H1 (cell line): ENCODE measurements at regions not wholly inside any gene's neighbourhood (a gene's known extent, or its start where the extent isn't known, plus 50 kb on each side); places are given as distances from the start of the nearest gene placed in this dataset.

Experiments used
- CTCF ChIA-PET: fragments of 300-600 bp; sonication (Branson Sonifier 250); formaldehyde crosslinking; loops from one replicate; lab custom pipeline; 2021; ENCODE audit not compliant: partially characterized antibody; lab: Charles Lee
- POLR2A ChIA-PET: fragments of 300-600 bp; sonication (Branson Sonifier 250); formaldehyde crosslinking; loops from one replicate; lab custom pipeline; 2021; ENCODE audit warnings: inconsistent platforms; ENCODE audit not compliant: partially characterized antibody; lab: Charles Lee
- DNase-seq, 2 experiments: peaks; one replicate each; pipeline versions ENCODE4 v3.0.0 to v3.0.0-alpha.2; 2010 to 2022; ENCODE audit warnings: low spot score in 2 of 2, low read depth in 1 of 2, mixed read lengths in 1 of 2
- FAIRE-seq: peaks from 2 replicates; lab custom pipeline; 2011; peaks lifted over from hg19 to GRCh38; lab: Jason Lieb, UNC
- H2AFZ ChIP-seq: 2 replicates; pipeline ENCODE4 v1.8.1; 2012; ENCODE audit warnings: low read length, inconsistent platforms
- H2AK5ac ChIP-seq: 2 replicates; pipeline ENCODE4 v1.6.1; 2013; ENCODE audit warnings: low read depth, low read length
- H2BK120ac ChIP-seq: replicated peaks from 2 replicates; pipeline ENCODE3; 2013; ENCODE audit warnings: low read depth, low read length, inconsistent platforms
- H2BK12ac ChIP-seq: 2 replicates; pipeline ENCODE4 v1.6.1; 2013; ENCODE audit warnings: low read depth, low read length
- H2BK15ac ChIP-seq: 2 replicates; pipeline ENCODE4 v1.6.1; 2013; ENCODE audit warnings: low read length
- H2BK20ac ChIP-seq: 2 replicates; pipeline ENCODE4 v1.6.1; 2013; ENCODE audit warnings: low read length
- H2BK5ac ChIP-seq: 2 replicates; pipeline ENCODE4 v1.6.1; 2013; ENCODE audit warnings: low read depth, low read length
- H3K14ac ChIP-seq: 2 replicates; pipeline ENCODE4 v1.6.1; 2013; ENCODE audit warnings: inconsistent platforms; ENCODE audit not compliant: insufficient read length
- H3K18ac ChIP-seq: 2 replicates; pipeline ENCODE4 v1.6.1; 2013; ENCODE audit warnings: low read length; ENCODE audit errors: extremely low read depth
- H3K23ac ChIP-seq: 2 replicates; pipeline ENCODE4 v1.6.1; 2013; ENCODE audit warnings: inconsistent platforms; ENCODE audit not compliant: insufficient read length
- H3K23me2 ChIP-seq: 2 replicates; pipeline ENCODE4 v1.6.1; 2013; ENCODE audit warnings: low read depth, low read length
- H3K27ac ChIP-seq: 2 replicates; pipeline ENCODE4 v1.6.1; 2011; ENCODE audit warnings: low read depth, low read length, inconsistent platforms
- H3K27me3 ChIP-seq, 4 experiments: replicated peaks in 1 of 4; 1 replicate in 1 of 4; 2 replicates in 3 of 4; pipeline versions ENCODE4 v1.6.1 to v1.8.1; 2011 to 2013; ENCODE audit warnings: low read length in 3 of 4, mild to moderate bottlenecking in 3 of 4, inconsistent platforms in 2 of 4, mixed read lengths in 2 of 4, moderate library complexity in 1 of 4; ENCODE audit not compliant: control insufficient read depth in 3 of 4, insufficient read depth in 3 of 4; ENCODE audit errors: extremely low read depth in 1 of 4
- H3K36me3 ChIP-seq, 4 experiments: 2 replicates each; pipeline versions ENCODE4 v1.6.1 to v1.8.1; 2011 to 2013; ENCODE audit warnings: mild to moderate bottlenecking in 4 of 4, low read length in 3 of 4, moderate library complexity in 2 of 4, control low read depth in 1 of 4, inconsistent platforms in 1 of 4; ENCODE audit not compliant: insufficient read depth in 4 of 4, control insufficient read depth in 2 of 4
- H3K4ac ChIP-seq: replicated peaks from 2 replicates; pipeline ENCODE3; 2013; ENCODE audit warnings: low read length, low read depth, mixed read lengths, inconsistent platforms; ENCODE audit not compliant: insufficient read length
- H3K4me1 ChIP-seq, 4 experiments: replicated peaks in 1 of 4; 1 replicate in 1 of 4; 2 replicates in 3 of 4; pipeline versions ENCODE4 v1.6.1 to v1.8.1; 2011 to 2013; ENCODE audit warnings: low read length in 3 of 4, inconsistent platforms in 2 of 4, mixed read lengths in 1 of 4; ENCODE audit not compliant: insufficient read depth in 4 of 4, control insufficient read depth in 3 of 4
- H3K4me2 ChIP-seq, 2 experiments: 2 replicates each; pipeline versions ENCODE4 v1.6.1 to v1.8.1; 2011 to 2013; ENCODE audit warnings: low read depth in 2 of 2, low read length in 2 of 2, control low read depth in 1 of 2, inconsistent platforms in 1 of 2, mild to moderate bottlenecking in 1 of 2; ENCODE audit not compliant: insufficient read depth in 1 of 2
- H3K4me3 ChIP-seq, 4 experiments: fragments of 200-600, 300-600 bp in 1 of 4; sonication (generic), shearing (Covaris generic), sonication (Bioruptor Twin) in 1 of 4; 2 replicates each; pipeline versions ENCODE4 v1.5.1 to v1.8.1; 2011 to 2016; ENCODE audit warnings: low read length in 4 of 4, low read depth in 3 of 4, control low read depth in 2 of 4, inconsistent platforms in 2 of 4, mild to moderate bottlenecking in 2 of 4, mixed read lengths in 1 of 4, moderate library complexity in 1 of 4; ENCODE audit not compliant: insufficient read depth in 2 of 4; ENCODE audit errors: extremely low read depth in 1 of 4
- H3K56ac ChIP-seq: replicated peaks from 2 replicates; pipeline ENCODE3; 2013; ENCODE audit warnings: low read depth, mild to moderate bottlenecking, mixed read lengths, low read length, inconsistent platforms; ENCODE audit not compliant: insufficient read length
- H3K79me1 ChIP-seq: 2 replicates; pipeline ENCODE4 v1.6.1; 2013; ENCODE audit warnings: low read depth, low read length, control low read depth
- H3K79me2 ChIP-seq, 2 experiments: 2 replicates each; pipeline versions ENCODE4 v1.6.1 to v1.8.1; 2012 to 2013; ENCODE audit warnings: low read length in 2 of 2, mild to moderate bottlenecking in 2 of 2, inconsistent platforms in 1 of 2; ENCODE audit not compliant: insufficient read depth in 2 of 2, control insufficient read depth in 1 of 2
- H3K9ac ChIP-seq, 4 experiments: replicated peaks in 1 of 4; 1 replicate in 1 of 4; 2 replicates in 3 of 4; pipeline versions ENCODE4 v1.6.1 to v1.8.1; 2011 to 2013; ENCODE audit warnings: low read depth in 3 of 4, low read length in 3 of 4, control low read depth in 2 of 4, mild to moderate bottlenecking in 2 of 4, moderate library complexity in 2 of 4, inconsistent platforms in 1 of 4; ENCODE audit errors: extremely low read depth in 1 of 4
- H3K9me3 ChIP-seq, 2 experiments: 2 replicates each; pipeline versions ENCODE4 v1.6.1 to v1.8.1; 2012 to 2013; ENCODE audit warnings: mild to moderate bottlenecking in 2 of 2, moderate library complexity in 2 of 2, control low read depth in 1 of 2, inconsistent platforms in 1 of 2, low read depth in 1 of 2, low read length in 1 of 2, mixed read lengths in 1 of 2; ENCODE audit not compliant: insufficient read depth in 2 of 2
- H4K20me1 ChIP-seq, 2 experiments: replicated peaks in 1 of 2; 2 replicates each; pipeline versions ENCODE3 to v1.8.1; 2011 to 2013; ENCODE audit warnings: inconsistent platforms in 2 of 2, low read length in 2 of 2, mild to moderate bottlenecking in 1 of 2; ENCODE audit not compliant: insufficient read depth in 2 of 2, control insufficient read depth in 1 of 2
- H4K5ac ChIP-seq: 2 replicates; pipeline ENCODE4 v1.6.1; 2013; ENCODE audit warnings: low read length, low read depth, mixed read lengths, inconsistent platforms; ENCODE audit not compliant: insufficient read length
- H4K8ac ChIP-seq: 2 replicates; pipeline ENCODE4 v1.8.0; 2013; ENCODE audit warnings: mild to moderate bottlenecking, moderate library complexity, low read length, inconsistent platforms; ENCODE audit not compliant: insufficient read depth; ENCODE audit errors: extremely low read depth
- H4K91ac ChIP-seq: replicated peaks from 2 replicates; pipeline ENCODE3; 2013; ENCODE audit warnings: low read length, mixed read lengths, inconsistent platforms; ENCODE audit not compliant: insufficient read length
- BRCA1 ChIP-seq: IDR thresholded peaks from 2 replicates; pipeline ENCODE4 v1.6.1; 2012; ENCODE audit warnings: low read depth, low read length, improper control_type of control experiment
- EP300 ChIP-seq, 2 experiments: IDR thresholded peaks; 1 replicate in 1 of 2; 2 replicates in 1 of 2; pipeline ENCODE4 v1.6.1; 2011 to 2012; ENCODE audit warnings: low read depth in 2 of 2, low read length in 2 of 2, mild to moderate bottlenecking in 2 of 2, borderline replicate concordance in 1 of 2, inconsistent platforms in 1 of 2, moderate library complexity in 1 of 2
- GABPA ChIP-seq: IDR thresholded peaks from 2 replicates; pipeline ENCODE4 v1.6.1; 2011; ENCODE audit warnings: mild to moderate bottlenecking, low read length, moderate library complexity, borderline replicate concordance; ENCODE audit not compliant: insufficient read depth
- HDAC6 ChIP-seq: IDR thresholded peaks from one replicate; pipeline ENCODE4 v1.7.1; 2012; ENCODE audit warnings: low read depth, mild to moderate bottlenecking, inconsistent platforms, low read length, moderate library complexity
- JUN ChIP-seq: IDR thresholded peaks from 2 replicates; pipeline ENCODE4 v1.6.1; 2011; ENCODE audit warnings: low read depth, mild to moderate bottlenecking, improper control_type of control experiment, low read length
- KDM4A ChIP-seq: IDR thresholded peaks from one replicate; pipeline ENCODE4 v1.7.1; 2012; ENCODE audit warnings: low read depth, mild to moderate bottlenecking, moderate library complexity, low read length, inconsistent platforms; ENCODE audit not compliant: severe bottlenecking
- MAX ChIP-seq: IDR thresholded peaks from 2 replicates; pipeline ENCODE4 v1.6.1; 2012; ENCODE audit warnings: inconsistent platforms
- RBBP5 ChIP-seq: IDR thresholded peaks from 2 replicates; pipeline ENCODE4 v1.7.1; 2012; ENCODE audit warnings: low read depth, mild to moderate bottlenecking, inconsistent platforms, low read length, moderate library complexity, borderline replicate concordance
- RNF2 ChIP-seq: fragments of 200-900, 300-1000 bp; sonication (generic); IDR thresholded peaks from 2 replicates; pipeline ENCODE4 v1.7.1; 2016; ENCODE audit warnings: borderline replicate concordance, low read depth, mild to moderate bottlenecking, antibody characterized with exemption, low read length; ENCODE audit not compliant: poor library complexity, severe bottlenecking; ENCODE audit errors: missing control alignments
- RXRA ChIP-seq: IDR thresholded peaks from 2 replicates; pipeline ENCODE4 v1.6.1; 2011; ENCODE audit warnings: low read depth, mild to moderate bottlenecking, low read length, moderate library complexity; ENCODE audit not compliant: insufficient read depth
- SAP30 ChIP-seq: fragments of 300-600 bp; sonication (generic); IDR thresholded peaks from 2 replicates; pipeline ENCODE4 v1.7.1; 2012; ENCODE audit warnings: low read length, moderate library complexity, mild to moderate bottlenecking, inconsistent platforms; ENCODE audit not compliant: insufficient read depth, insufficient replicate concordance
- SIRT6 ChIP-seq: IDR thresholded peaks from one replicate; pipeline ENCODE4 v1.7.1; 2012; ENCODE audit warnings: low read length, inconsistent platforms
- SP1 ChIP-seq: IDR thresholded peaks from 2 replicates; pipeline ENCODE4 v1.6.1; 2011; ENCODE audit warnings: low read depth, low read length
- SP4 ChIP-seq: IDR thresholded peaks from 2 replicates; pipeline ENCODE4 v1.6.1; 2012; ENCODE audit warnings: low read length, inconsistent platforms
- TAF1 ChIP-seq: IDR thresholded peaks from 2 replicates; pipeline ENCODE4 v1.6.1; 2011; ENCODE audit warnings: mild to moderate bottlenecking, low read depth, low read length
- WGBS, 2 experiments: shearing (Covaris generic) in 1 of 2; methylation state at CpG; one replicate each; pipeline versions ENCODE4 v1.1.6 to v1.1.7; 2013 to 2015; ENCODE audit warnings: low lambda C conversion rate in 2 of 2, mixed read lengths in 2 of 2, inconsistent platforms in 1 of 2, low coverage in 1 of 2, missing lambda C conversion rate in 1 of 2; ENCODE audit not compliant: insufficient replicate concordance in 2 of 2, insufficient coverage in 1 of 2, insufficient read length in 1 of 2; ENCODE audit errors: extremely low coverage in 1 of 2, missing lambda C conversion rate in 1 of 2; 5-methylcytosine and 5-hydroxymethylcytosine counted together

GRCh38 chr17:72504783-72505182 is 384.0 kb downstream of the SOX9 start:
- Histone ChIP-seq H4K5ac (no peak overlapping the region), H3K9me3 (no peaks in the 10 kb centered on the region), H3K4me1 (peaks cover 0 to 14% (median 8%) of the 10 kb centered on the region in 4 experiments), H2BK15ac (no peak overlapping the region), H4K91ac (no peak overlapping the region), H3K56ac (no peak overlapping the region), H3K18ac (no peak overlapping the region), H3K27ac (no peak overlapping the region), H3K14ac (no peak overlapping the region), H2BK5ac (no peak overlapping the region), H3K9ac (no peak overlapping the region), H4K8ac (no peak overlapping the region), H2BK120ac (no peak overlapping the region), H3K4me3 (no peak overlapping the region), H3K79me1 (no peaks in the 10 kb centered on the region), H2AK5ac (no peak overlapping the region), H3K4ac (no peak overlapping the region), H2AFZ (no peak overlapping the region), H3K23ac (no peak overlapping the region), H3K36me3 (no peaks in the 10 kb centered on the region), H3K79me2 (no peaks in the 10 kb centered on the region), H3K27me3 (no peaks in the 10 kb centered on the region), H3K23me2 (no peaks in the 10 kb centered on the region), H2BK20ac (no peak overlapping the region), H2BK12ac (no peak overlapping the region), H3K4me2 (no peak overlapping the region), H4K20me1 (no peaks in the 10 kb centered on the region)
- ChIA-PET POLR2A (no interaction called here), CTCF (interaction anchor here (1.4 to 1.7 kb wide), 2 partner anchors 25 to 74 kb away, joined by 3 to 5 read pairs; no protein-coding TSS in a partner anchor)
- 89% methylated on average over 4 of the region's 4 CpGs; no CpG with 5 or more reads in 1 of the 2 experiments for WGBS, 2 experiments
- DNase-seq (no peak), FAIRE-seq (no peak)
- no peak for TF ChIP-seq MAX
- no peak for TF ChIP-seq JUN
- no peak for TF ChIP-seq HDAC6
- no peak for TF ChIP-seq RNF2
- TF ChIP-seq TAF1 = no peak
- TF ChIP-seq SIRT6 = no peak
- TF ChIP-seq SP1 = no peak
- no peak for TF ChIP-seq BRCA1
- no peak for TF ChIP-seq RBBP5
- TF ChIP-seq SAP30 = no peak
- no peak for TF ChIP-seq SP4
- TF ChIP-seq GABPA = no peak
- no peak for TF ChIP-seq RXRA
- TF ChIP-seq EP300 (IDR thresholded peaks at IDR 0.05; ENCODE audit: borderline replicate concordance in 1 of 2, low read depth in 2 of 2, low read length in 2 of 2) = no peak
- no peak for TF ChIP-seq KDM4A
